ENCODE measurements at regions not wholly inside any gene's neighbourhood (a gene's known extent, or its start where the extent isn't known, plus 50 kb on each side); places are given as distances from the start of the nearest gene placed in this dataset.

DNA sequence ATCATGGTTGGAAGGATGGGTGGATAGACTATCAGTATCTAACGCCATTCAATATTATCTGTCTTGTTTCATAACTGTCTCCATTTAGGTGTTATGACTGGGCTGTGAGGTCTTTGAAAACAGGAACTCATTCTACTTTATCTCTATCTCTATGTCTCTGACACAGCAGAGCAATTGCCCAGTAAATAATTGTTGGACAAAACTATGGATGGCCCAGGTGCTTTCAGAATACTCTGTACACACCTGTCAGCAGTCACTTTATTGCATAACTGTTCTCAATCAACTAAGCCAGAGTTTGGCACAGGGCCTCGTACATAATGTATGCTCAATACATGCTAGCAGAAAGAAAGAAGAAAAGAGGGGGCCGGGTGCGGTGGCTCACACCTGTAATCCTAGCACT, 210.3 kb downstream of the OPA1 start:
- Histone ChIP-seq H3K4me3 (ENCODE audit: low read depth in 1 of 2, low read length in 2 of 2) (no peak overlapping the region), H3K4me2 (ENCODE audit: insufficient read depth, low read length) (no peak overlapping the region), H3K36me3 (ENCODE audit: insufficient read depth, low read length) (no peaks in the 10 kb centered on the region), H3K79me2 (ENCODE audit: insufficient read depth, low read length) (no peaks in the 10 kb centered on the region), H3K9ac (ENCODE audit: low read depth, low read length) (no peak overlapping the region), H3K4me1 (ENCODE audit: insufficient read depth, low read length) (no peaks in the 10 kb centered on the region), H4K20me1 (ENCODE audit: insufficient read depth, low read length) (no peaks in the 10 kb centered on the region), H3K27me3 (ENCODE audit: insufficient read depth, low read length, poor library complexity) (peaks cover 23% of the 10 kb centered on the region), H2AFZ (ENCODE audit: low read depth, low read length) (no peak overlapping the region), H3K27ac (ENCODE audit: low read length) (no peak overlapping the region), H3K9me3 (ENCODE audit: insufficient read depth, low read length, severe bottlenecking) (no peaks in the 10 kb centered on the region)
- TF ChIP-seq CTCF (IDR thresholded peaks at IDR 0.05; ENCODE audit: borderline replicate concordance, extremely low read depth, low read length, poor library complexity, severe bottlenecking): no peak
- TF ChIP-seq EZH2 (IDR thresholded peaks at IDR 0.05; ENCODE audit: borderline replicate concordance, low read depth, low read length, severe bottlenecking): no peak
- DNase-seq (no peak), ATAC-seq (ENCODE audit: insufficient read depth, low read depth) (no peak)

- ATAC-seq (ENCODE audit: insufficient read depth, low read depth): no peak
- Histone ChIP-seq H3K9ac (ENCODE audit: low read depth, low read length) (no peak overlapping the region), H4K20me1 (ENCODE audit: insufficient read depth, low read length) (no peaks in the 10 kb centered on the region), H2AFZ (ENCODE audit: low read depth, low read length) (no peak overlapping the region), H3K4me2 (ENCODE audit: insufficient read depth, low read length) (no peak overlapping the region), H3K4me3 (ENCODE audit: low read depth in 1 of 2, low read length in 2 of 2) (no peak overlapping the region), H3K36me3 (ENCODE audit: insufficient read depth, low read length) (no peaks in the 10 kb centered on the region), H3K4me1 (ENCODE audit: insufficient read depth, low read length) (no peaks in the 10 kb centered on the region), H3K9me3 (ENCODE audit: insufficient read depth, low read length, severe bottlenecking) (no peaks in the 10 kb centered on the region), H3K27ac (ENCODE audit: low read length) (no peak overlapping the region), H3K27me3 (ENCODE audit: insufficient read depth, low read length, poor library complexity) (peaks cover 21% of the 10 kb centered on the region), H3K79me2 (ENCODE audit: insufficient read depth, low read length) (no peaks in the 10 kb centered on the region)
- no peak for DNase-seq
- TF ChIP-seq EZH2 (IDR thresholded peaks at IDR 0.05; ENCODE audit: borderline replicate concordance, low read depth, low read length, severe bottlenecking): no peak
Observed at GRCh38 chr3:193805448-193805847, 212.4 kb downstream of the OPA1 start.

GRCh38 chr3:193808317-193808716, 215.3 kb downstream of the OPA1 start:
- Histone ChIP-seq H3K4me1 (ENCODE audit: insufficient read depth, low read length) (no peaks in the 10 kb centered on the region), H3K9ac (ENCODE audit: low read depth, low read length) (no peak overlapping the region), H3K4me3 (ENCODE audit: low read depth in 1 of 2, low read length in 2 of 2) (no peak overlapping the region), H3K4me2 (ENCODE audit: insufficient read depth, low read length) (no peak overlapping the region), H3K27me3 (ENCODE audit: insufficient read depth, low read length, poor library complexity) (peaks cover 27% of the 10 kb centered on the region), H3K79me2 (ENCODE audit: insufficient read depth, low read length) (no peaks in the 10 kb centered on the region), H3K9me3 (ENCODE audit: insufficient read depth, low read length, severe bottlenecking) (no peaks in the 10 kb centered on the region), H2AFZ (ENCODE audit: low read depth, low read length) (no peak overlapping the region), H4K20me1 (ENCODE audit: insufficient read depth, low read length) (no peaks in the 10 kb centered on the region), H3K27ac (ENCODE audit: low read length) (no peak overlapping the region), H3K36me3 (ENCODE audit: insufficient read depth, low read length) (no peaks in the 10 kb centered on the region)
- ATAC-seq (ENCODE audit: insufficient read depth, low read depth) (no peak), DNase-seq (no peak)
- TF ChIP-seq EZH2 (IDR thresholded peaks at IDR 0.05; ENCODE audit: borderline replicate concordance, low read depth, low read length, severe bottlenecking) (no peak), CTCF (IDR thresholded peaks at IDR 0.05; ENCODE audit: borderline replicate concordance, extremely low read depth, low read length, poor library complexity, severe bottlenecking) (no peak)

DNA sequence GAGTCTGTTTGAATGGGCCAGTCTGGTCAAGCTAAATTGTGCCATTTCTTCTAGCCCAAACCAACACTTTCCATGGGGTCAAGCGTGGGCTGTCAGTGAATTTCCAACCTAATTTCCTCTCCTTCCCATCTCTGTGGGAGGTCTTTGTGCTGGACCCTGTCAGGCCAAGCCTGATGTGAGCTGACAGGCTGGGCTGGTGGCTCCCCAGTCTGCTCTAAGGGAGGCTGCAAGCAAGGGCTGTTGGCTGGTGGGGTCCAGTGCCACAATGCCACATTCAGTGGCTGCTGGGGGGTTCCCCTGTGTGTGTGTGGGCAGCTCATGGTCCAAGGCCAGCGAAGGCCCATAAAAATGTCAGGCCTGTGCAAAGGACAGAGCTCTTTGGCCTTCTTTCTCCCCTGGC, 216.1 kb downstream of the OPA1 start:
- Histone ChIP-seq H3K79me2 (ENCODE audit: insufficient read depth, low read length) (no peaks in the 10 kb centered on the region), H3K27me3 (ENCODE audit: insufficient read depth, low read length, poor library complexity) (peaks cover 31% of the 10 kb centered on the region), H4K20me1 (ENCODE audit: insufficient read depth, low read length) (no peaks in the 10 kb centered on the region), H2AFZ (ENCODE audit: low read depth, low read length) (no peak overlapping the region), H3K4me3 (ENCODE audit: low read depth in 1 of 2, low read length in 2 of 2) (no peak overlapping the region), H3K4me2 (ENCODE audit: insufficient read depth, low read length) (no peak overlapping the region), H3K9me3 (ENCODE audit: insufficient read depth, low read length, severe bottlenecking) (no peaks in the 10 kb centered on the region), H3K36me3 (ENCODE audit: insufficient read depth, low read length) (no peaks in the 10 kb centered on the region), H3K9ac (ENCODE audit: low read depth, low read length) (no peak overlapping the region), H3K4me1 (ENCODE audit: insufficient read depth, low read length) (no peaks in the 10 kb centered on the region), H3K27ac (ENCODE audit: low read length) (no peak overlapping the region)
- DNase-seq (no peak), ATAC-seq (ENCODE audit: insufficient read depth, low read depth) (no peak)
- TF ChIP-seq EZH2 (IDR thresholded peaks at IDR 0.05; ENCODE audit: borderline replicate concordance, low read depth, low read length, severe bottlenecking): no peak
- TF ChIP-seq CTCF (IDR thresholded peaks at IDR 0.05; ENCODE audit: borderline replicate concordance, extremely low read depth, low read length, poor library complexity, severe bottlenecking): no peak
